ENCODE measurements at regions not wholly inside any gene's neighbourhood (a gene's known extent, or its start where the extent isn't known, plus 50 kb on each side); places are given as distances from the start of the nearest gene placed in this dataset.

GRCh38 chr5:167665841-167666375 is 625.5 kb upstream of the WWC1 start:
- Histone ChIP-seq H3K36me3 (ENCODE audit: insufficient read depth, low read length) (no peaks in the 10 kb centered on the region), H3K4me1 (ENCODE audit: insufficient read depth, low read length) (peaks cover 12% of the 10 kb centered on the region), H3K79me2 (ENCODE audit: insufficient read depth, low read length) (no peaks in the 10 kb centered on the region), H3K4me2 (ENCODE audit: insufficient read depth, low read length) (no peak overlapping the region), H3K9me3 (ENCODE audit: low read depth, low read length) (no peaks in the 10 kb centered on the region), H3K27ac (ENCODE audit: low read depth, low read length) (no peak overlapping the region), H3K27me3 (ENCODE audit: insufficient read depth, low read length) (no peaks in the 10 kb centered on the region), H2AFZ (ENCODE audit: low read length) (peak overlapping the region; percentile 53), H4K20me1 (ENCODE audit: insufficient read depth, low read length) (no peaks in the 10 kb centered on the region), H3K4me3 (ENCODE audit: insufficient read depth, low read length) (no peak overlapping the region)
- DNase-seq (ENCODE audit: insufficient read length, low spot score, missing footprints) = no peak
- no peak for TF ChIP-seq CTCF (IDR thresholded peaks at IDR 0.05; ENCODE audit: extremely low read depth, low read depth, low read length)

- Histone ChIP-seq H3K9me3 (ENCODE audit: low read depth, low read length) (no peaks in the 10 kb centered on the region), H3K4me2 (ENCODE audit: insufficient read depth, low read length) (no peak overlapping the region), H3K79me2 (ENCODE audit: insufficient read depth, low read length) (no peaks in the 10 kb centered on the region), H3K27ac (ENCODE audit: low read depth, low read length) (peak overlapping the region; percentile 27), H3K4me3 (ENCODE audit: insufficient read depth, low read length) (no peak overlapping the region), H2AFZ (ENCODE audit: low read length) (no peak overlapping the region), H3K27me3 (ENCODE audit: insufficient read depth, low read length) (no peaks in the 10 kb centered on the region), H3K36me3 (ENCODE audit: insufficient read depth, low read length) (no peaks in the 10 kb centered on the region), H4K20me1 (ENCODE audit: insufficient read depth, low read length) (no peaks in the 10 kb centered on the region), H3K4me1 (ENCODE audit: insufficient read depth, low read length) (peaks cover 14% of the 10 kb centered on the region)
- DNase-seq (ENCODE audit: insufficient read length, low spot score, missing footprints) = no peak
- TF ChIP-seq CTCF (IDR thresholded peaks at IDR 0.05; ENCODE audit: extremely low read depth, low read depth, low read length) = no peak
These were observed 620.3 kb upstream of the WWC1 start for GRCh38 chr5:167671176-167671575.

- no peak overlapping the region for H2AFZ ChIP-seq (ENCODE audit: low read length)
- H4K20me1 ChIP-seq (ENCODE audit: insufficient read depth, low read length) = no peaks in the 10 kb centered on the region
- no peak overlapping the region for H3K27ac ChIP-seq (ENCODE audit: low read depth, low read length)
- H3K36me3 ChIP-seq (ENCODE audit: insufficient read depth, low read length) = no peaks in the 10 kb centered on the region
- TF ChIP-seq CTCF (IDR thresholded peaks at IDR 0.05; ENCODE audit: extremely low read depth, low read depth, low read length) = no peak
- H3K27me3 ChIP-seq (ENCODE audit: insufficient read depth, low read length) = no peaks in the 10 kb centered on the region
- H3K4me3 ChIP-seq (ENCODE audit: insufficient read depth, low read length) = no peak overlapping the region
- DNase-seq (ENCODE audit: insufficient read length, low spot score, missing footprints) = no peak
- no peak overlapping the region for H3K4me2 ChIP-seq (ENCODE audit: insufficient read depth, low read length)
- H3K79me2 ChIP-seq (ENCODE audit: insufficient read depth, low read length) = no peaks in the 10 kb centered on the region
- H3K4me1 ChIP-seq (ENCODE audit: insufficient read depth, low read length) = peaks cover 14% of the 10 kb centered on the region
- H3K9me3 ChIP-seq (ENCODE audit: low read depth, low read length) = peaks cover 4% of the 10 kb centered on the region
These were observed 617.5 kb upstream of the WWC1 start for GRCh38 chr5:167673942-167674341.

GRCh38 chr5:167678481-167678880 is 613.0 kb upstream of the WWC1 start:
- Histone ChIP-seq H3K36me3 (ENCODE audit: insufficient read depth, low read length) (no peaks in the 10 kb centered on the region), H4K20me1 (ENCODE audit: insufficient read depth, low read length) (no peaks in the 10 kb centered on the region), H2AFZ (ENCODE audit: low read length) (peak overlapping the region; percentile 6), H3K79me2 (ENCODE audit: insufficient read depth, low read length) (no peaks in the 10 kb centered on the region), H3K9me3 (ENCODE audit: low read depth, low read length) (peaks cover 4% of the 10 kb centered on the region), H3K4me2 (ENCODE audit: insufficient read depth, low read length) (no peak overlapping the region), H3K27ac (ENCODE audit: low read depth, low read length) (no peak overlapping the region), H3K4me3 (ENCODE audit: insufficient read depth, low read length) (no peak overlapping the region), H3K4me1 (ENCODE audit: insufficient read depth, low read length) (no peaks in the 10 kb centered on the region), H3K27me3 (ENCODE audit: insufficient read depth, low read length) (no peaks in the 10 kb centered on the region)
- no peak for TF ChIP-seq CTCF (IDR thresholded peaks at IDR 0.05; ENCODE audit: extremely low read depth, low read depth, low read length)
- DNase-seq (ENCODE audit: insufficient read length, low spot score, missing footprints) = no peak
